ENCODE measurements at regions not wholly inside any gene's neighbourhood (a gene's known extent, or its start where the extent isn't known, plus 50 kb on each side); places are given as distances from the start of the nearest gene placed in this dataset.
A peak's percentile ranks its signal among the peaks of the same experiment; 100 is the strongest.

- ATAC-seq (no peak), DNase-seq (no peak)
- peaks cover 0 to 9% (median 0%) of the 10 kb centered on the region in 9 donors for H3K9me3 Mint-ChIP-seq
- H3K27me3 Mint-ChIP-seq, result peaks cover 9 to 39% (median 14%) of the 10 kb centered on the region in 5 donors
- no peak overlapping the region for H3K27ac Mint-ChIP-seq
- H3K4me1 Mint-ChIP-seq, result no peaks in the 10 kb centered on the region
- no peak overlapping the region for H3K4me3 Mint-ChIP-seq
- POLR2A ChIA-PET, result no interaction called here
- H3K36me3 Mint-ChIP-seq, result no peaks in the 10 kb centered on the region
These were observed 400.6 kb downstream of the VPS13C start for GRCh38 chr15:61659566-61660190.

- Mint-ChIP-seq H3K4me3 (no peak overlapping the region), H3K27ac (no peak overlapping the region), H3K27me3 (peaks cover 6 to 28% (median 15%) of the 10 kb centered on the region in 5 donors), H3K9me3 (peaks cover 0 to 9% (median 0%) of the 10 kb centered on the region in 9 donors), H3K4me1 (no peaks in the 10 kb centered on the region), H3K36me3 (no peaks in the 10 kb centered on the region)
- no peak for ATAC-seq
- POLR2A ChIA-PET, result no interaction called here
- DNase-seq, result no peak
These were observed 402.8 kb downstream of the VPS13C start for GRCh38 chr15:61657461-61657860.

GRCh38 chr15:61656391-61656790 is 403.9 kb downstream of the VPS13C start:
- Mint-ChIP-seq H3K9me3 (peaks cover 0 to 9% (median 0%) of the 10 kb centered on the region in 9 donors), H3K27ac (peak overlapping the region in 2 of 10 donors; percentile 3 to 25), H3K27me3 (peaks cover 4 to 25% (median 9%) of the 10 kb centered on the region in 5 donors), H3K4me3 (no peak overlapping the region), H3K4me1 (no peaks in the 10 kb centered on the region), H3K36me3 (no peaks in the 10 kb centered on the region)
- ATAC-seq (no peak), DNase-seq (no peak)
- POLR2A ChIA-PET, result no interaction called here

- Mint-ChIP-seq H3K4me1 (no peaks in the 10 kb centered on the region), H3K27ac (no peak overlapping the region), H3K4me3 (no peak overlapping the region), H3K9me3 (peaks cover 0 to 9% (median 0%) of the 10 kb centered on the region in 9 donors), H3K36me3 (no peaks in the 10 kb centered on the region), H3K27me3 (peaks cover 4 to 29% (median 9%) of the 10 kb centered on the region in 5 donors)
- ATAC-seq (no peak), DNase-seq (no peak)
- POLR2A ChIA-PET, result no interaction called here
These were observed 404.4 kb downstream of the VPS13C start for GRCh38 chr15:61655881-61656280.

- H3K9me3 Mint-ChIP-seq, result peaks cover 0 to 9% (median 0%) of the 10 kb centered on the region in 9 donors
- DNase-seq (no peak), ATAC-seq (no peak)
- H3K27me3 Mint-ChIP-seq, result peaks cover 5 to 29% (median 6%) of the 10 kb centered on the region in 5 donors
- no peaks in the 10 kb centered on the region for H3K36me3 Mint-ChIP-seq
- H3K27ac Mint-ChIP-seq, result peak overlapping the region in 1 of 10 donors; percentile 55
- no peaks in the 10 kb centered on the region for H3K4me1 Mint-ChIP-seq
- POLR2A ChIA-PET, result no interaction called here
- H3K4me3 Mint-ChIP-seq, result no peak overlapping the region
These were observed 405.3 kb downstream of the VPS13C start for GRCh38 chr15:61654918-61655317.

- no peak for DNase-seq
- Mint-ChIP-seq H3K36me3 (no peaks in the 10 kb centered on the region), H3K4me1 (no peaks in the 10 kb centered on the region), H3K27me3 (peaks cover 0 to 26% (median 5%) of the 10 kb centered on the region in 5 donors), H3K9me3 (peaks cover 0 to 4% (median 0%) of the 10 kb centered on the region in 9 donors), H3K27ac (no peak overlapping the region), H3K4me3 (no peak overlapping the region)
- no peak for ATAC-seq
- POLR2A ChIA-PET, result no interaction called here
These were observed 406.1 kb downstream of the VPS13C start for GRCh38 chr15:61654002-61654740.

GRCh38 chr15:61653110-61653509 is 407.1 kb downstream of the VPS13C start:
- DNase-seq (no peak), ATAC-seq (no peak)
- H3K9me3 Mint-ChIP-seq, result peaks cover 0 to 2% (median 0%) of the 10 kb centered on the region in 9 donors
- no peak overlapping the region for H3K4me3 Mint-ChIP-seq
- H3K27me3 Mint-ChIP-seq, result peaks cover 0 to 26% (median 5%) of the 10 kb centered on the region in 5 donors
- no peak overlapping the region for H3K27ac Mint-ChIP-seq
- no peaks in the 10 kb centered on the region for H3K4me1 Mint-ChIP-seq
- POLR2A ChIA-PET, result no interaction called here
- no peaks in the 10 kb centered on the region for H3K36me3 Mint-ChIP-seq

- Mint-ChIP-seq H3K4me1 (no peaks in the 10 kb centered on the region), H3K27ac (peak overlapping the region in 1 of 10 donors; percentile 18), H3K27me3 (peaks cover 0 to 19% (median 8%) of the 10 kb centered on the region in 5 donors), H3K4me3 (no peak overlapping the region), H3K9me3 (peaks cover 0 to 2% (median 0%) of the 10 kb centered on the region in 9 donors), H3K36me3 (no peaks in the 10 kb centered on the region)
- ATAC-seq (no peak), DNase-seq (no peak)
- POLR2A ChIA-PET, result no interaction called here
These were observed 409.0 kb downstream of the VPS13C start for GRCh38 chr15:61651267-61651666.

GRCh38 chr15:61649046-61649445 is 411.2 kb downstream of the VPS13C start:
- POLR2A ChIA-PET, result no interaction called here
- no peak for ATAC-seq
- Mint-ChIP-seq H3K4me1 (no peaks in the 10 kb centered on the region), H3K27ac (no peak overlapping the region), H3K4me3 (no peak overlapping the region), H3K27me3 (peaks cover 5 to 30% (median 16%) of the 10 kb centered on the region in 5 donors), H3K36me3 (no peaks in the 10 kb centered on the region), H3K9me3 (peaks cover 0 to 2% (median 0%) of the 10 kb centered on the region in 9 donors)
- no peak for DNase-seq

GRCh38 chr15:61644550-61644949 is 415.4 kb upstream of the RORA start:
- H3K27ac Mint-ChIP-seq, result no peak overlapping the region
- DNase-seq, result no peak
- H3K4me1 Mint-ChIP-seq, result no peaks in the 10 kb centered on the region

GRCh38 chr15:61641645-61642044 is 412.5 kb upstream of the RORA start:
- POLR2A ChIA-PET, result no interaction called here
- Mint-ChIP-seq H3K36me3 (no peaks in the 10 kb centered on the region), H3K27me3 (peaks cover 2 to 56% (median 15%) of the 10 kb centered on the region in 5 donors), H3K9me3 (no peaks in the 10 kb centered on the region), H3K27ac (no peak overlapping the region), H3K4me1 (no peaks in the 10 kb centered on the region), H3K4me3 (no peak overlapping the region)
- DNase-seq (no peak), ATAC-seq (no peak)

More at GRCh38 chr15:61644550-61644949, 415.4 kb upstream of the RORA start:
- Mint-ChIP-seq H3K9me3 (no peaks in the 10 kb centered on the region), H3K4me3 (no peak overlapping the region), H3K36me3 (no peaks in the 10 kb centered on the region), H3K27me3 (peaks cover 5 to 54% (median 20%) of the 10 kb centered on the region in 5 donors)
- ATAC-seq, result no peak
- POLR2A ChIA-PET, result no interaction called here

- ATAC-seq, result no peak
- no peak overlapping the region for H3K27ac Mint-ChIP-seq
- POLR2A ChIA-PET, result no interaction called here
These were observed 411.7 kb upstream of the RORA start for GRCh38 chr15:61640756-61641155.

GRCh38 chr15:61639491-61639890 is 410.4 kb upstream of the RORA start:
- H3K36me3 Mint-ChIP-seq, result no peaks in the 10 kb centered on the region
- H3K27me3 Mint-ChIP-seq, result peaks cover 3 to 42% (median 13%) of the 10 kb centered on the region in 5 donors
- no peaks in the 10 kb centered on the region for H3K4me1 Mint-ChIP-seq
- no peak overlapping the region for H3K4me3 Mint-ChIP-seq
- POLR2A ChIA-PET, result no interaction called here
- DNase-seq (no peak), ATAC-seq (no peak)
- H3K9me3 Mint-ChIP-seq, result peaks cover 0 to 2% (median 0%) of the 10 kb centered on the region in 9 donors
- H3K27ac Mint-ChIP-seq, result no peak overlapping the region

More at GRCh38 chr15:61640756-61641155, 411.7 kb upstream of the RORA start:
- peaks cover 0 to 2% (median 0%) of the 10 kb centered on the region in 9 donors for H3K9me3 Mint-ChIP-seq
- H3K36me3 Mint-ChIP-seq, result no peaks in the 10 kb centered on the region
- no peak for DNase-seq
- H3K4me1 Mint-ChIP-seq, result no peaks in the 10 kb centered on the region
- peaks cover 2 to 54% (median 18%) of the 10 kb centered on the region in 5 donors for H3K27me3 Mint-ChIP-seq
- H3K4me3 Mint-ChIP-seq, result no peak overlapping the region

All from naive thymus-derived CD8-positive, alpha-beta T cell (primary cell).